Right lobe of liver (tissue), 6 donors: ENCODE measurements at regions not wholly inside any gene's neighbourhood (a gene's known extent, or its start where the extent isn't known, plus 50 kb on each side); places are given as distances from the start of the nearest gene placed in this dataset.

Experiments used
- ATAC-seq, 4 donors: fragments of 200-7000 bp; cut with Tn5 transposase; one replicate each; pipeline ENCODE4 v1.9.1; 2020; ENCODE audit warnings: mild to moderate bottlenecking in 4 of 4, moderate library complexity in 4 of 4
- DNase-seq, 3 donors: peaks; one replicate each; pipeline ENCODE4 v3.0.0-alpha.2; 2020
- H3K27ac ChIP-seq, 3 donors: fragments of 200-600 bp; one replicate each; pipeline ENCODE4 v1.8.0; 2022
- H3K27me3 ChIP-seq, 2 donors: fragments of 200-600 bp; one replicate each; pipeline ENCODE4 v1.8.0; 2022
- H3K36me3 ChIP-seq, 4 donors: fragments of 200-600 bp; sonication (generic) in 1 of 4; one replicate each; pipeline versions ENCODE4 v1.5.1 to v1.8.0; 2017 to 2022; ENCODE audit warnings: control low read depth in 1 of 4
- H3K4me1 ChIP-seq, 4 donors: fragments of 200-600 bp; sonication (generic) in 1 of 4; one replicate each; pipeline versions ENCODE4 v1.5.1 to v1.8.0; 2017 to 2022; ENCODE audit warnings: control low read depth in 1 of 4
- H3K4me3 ChIP-seq, 3 donors: fragments of 200-600 bp; one replicate each; pipeline ENCODE4 v1.8.0; 2022
- H3K9me3 ChIP-seq, 4 donors: fragments of 200-600 bp; sonication (generic) in 1 of 4; one replicate each; pipeline versions ENCODE4 v1.5.1 to v1.8.0; 2017 to 2022; ENCODE audit warnings: control low read depth in 1 of 4
- POLR2A ChIP-seq: fragments of 450-650 bp; IDR thresholded peaks from one replicate; pipeline ENCODE4 v1.6.1; 2017; ENCODE audit warnings: antibody characterized with exemption, mild to moderate bottlenecking
- WGBS: methylation state at CpG from one replicate; pipeline ENCODE4 v1.1.6; 2018; ENCODE audit warnings: low coverage, low lambda C conversion rate; ENCODE audit not compliant: insufficient coverage; ENCODE audit errors: missing lambda C conversion rate; 5-methylcytosine and 5-hydroxymethylcytosine counted together
- intact Hi-C, 2 donors: fragments of 100-400 bp; cut with DNase I; formaldehyde crosslinking; loops; one replicate each; pipeline versions ENCODE4 v1.11.2 to v1.14.1; 2022
- TF ChIP-seq, protein P1 (sequence below), 4 donors: fragments of 200-600 bp in 3 of 4; fragments of 450-650 bp in 1 of 4; IDR thresholded peaks; one replicate each; pipeline versions ENCODE4 v1.5.1 to v1.8.0; 2016 to 2022; ENCODE audit warnings: antibody characterized with exemption in 4 of 4, mild to moderate bottlenecking in 2 of 4
- donor health status: DM: no; HTN: yes; CAD: no.
- donor health status: DM: no; HTN: no; CAD: no.
- donor health status: DM: no; HTN: no; CAD: no.
- donor health status: DM: no; HTN: yes; CAD: no.
- donor health status: DM: no; HTN: yes; CAD: no.

DNA sequence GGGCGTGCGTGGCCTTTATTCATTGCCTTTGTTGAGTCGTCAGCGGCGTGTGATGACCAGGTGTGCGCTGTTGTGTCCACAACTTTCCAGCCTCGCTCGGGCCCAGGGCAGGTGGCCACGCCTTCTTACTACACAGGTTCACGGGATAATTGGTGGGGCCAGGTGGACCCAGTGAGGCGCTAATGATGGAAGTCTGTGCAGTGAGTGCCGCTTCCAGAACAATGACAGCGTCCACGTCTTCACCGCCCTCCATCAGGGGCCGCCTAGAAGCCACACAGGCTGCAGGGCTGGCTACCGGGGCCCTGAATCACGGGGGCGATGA, 1197.3 kb downstream of the BRD1 start:
- Histone ChIP-seq H3K27ac (no peak overlapping the region), H3K4me1 (peaks cover 0 to 6% (median 0%) of the 10 kb centered on the region in 4 donors), H3K9me3 (no peaks in the 10 kb centered on the region), H3K4me3 (no peak overlapping the region), H3K27me3 (no peaks in the 10 kb centered on the region), H3K36me3 (no peaks in the 10 kb centered on the region)
- ATAC-seq (no peak), DNase-seq (no peak)
- 20% methylated on average over 1 of the region's 19 CpGs for WGBS
- TF ChIP-seq, protein P1, sequence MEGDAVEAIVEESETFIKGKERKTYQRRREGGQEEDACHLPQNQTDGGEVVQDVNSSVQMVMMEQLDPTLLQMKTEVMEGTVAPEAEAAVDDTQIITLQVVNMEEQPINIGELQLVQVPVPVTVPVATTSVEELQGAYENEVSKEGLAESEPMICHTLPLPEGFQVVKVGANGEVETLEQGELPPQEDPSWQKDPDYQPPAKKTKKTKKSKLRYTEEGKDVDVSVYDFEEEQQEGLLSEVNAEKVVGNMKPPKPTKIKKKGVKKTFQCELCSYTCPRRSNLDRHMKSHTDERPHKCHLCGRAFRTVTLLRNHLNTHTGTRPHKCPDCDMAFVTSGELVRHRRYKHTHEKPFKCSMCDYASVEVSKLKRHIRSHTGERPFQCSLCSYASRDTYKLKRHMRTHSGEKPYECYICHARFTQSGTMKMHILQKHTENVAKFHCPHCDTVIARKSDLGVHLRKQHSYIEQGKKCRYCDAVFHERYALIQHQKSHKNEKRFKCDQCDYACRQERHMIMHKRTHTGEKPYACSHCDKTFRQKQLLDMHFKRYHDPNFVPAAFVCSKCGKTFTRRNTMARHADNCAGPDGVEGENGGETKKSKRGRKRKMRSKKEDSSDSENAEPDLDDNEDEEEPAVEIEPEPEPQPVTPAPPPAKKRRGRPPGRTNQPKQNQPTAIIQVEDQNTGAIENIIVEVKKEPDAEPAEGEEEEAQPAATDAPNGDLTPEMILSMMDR (IDR thresholded peaks at IDR 0.05), result no peak
- no peak for TF ChIP-seq POLR2A
- intact Hi-C loops, result no loop called here

GRCh38 chr22:48629631-48630432, 1197.8 kb downstream of the BRD1 start:
- H3K27me3 ChIP-seq, result no peaks in the 10 kb centered on the region
- H3K36me3 ChIP-seq, result no peaks in the 10 kb centered on the region
- no peaks in the 10 kb centered on the region for H3K9me3 ChIP-seq
- TF ChIP-seq, protein P1 (IDR thresholded peaks at IDR 0.05), result no peak
- H3K27ac ChIP-seq, result no peak overlapping the region
- no peak for DNase-seq
- 65% methylated on average over 3 of the region's 21 CpGs for WGBS
- H3K4me3 ChIP-seq, result no peak overlapping the region
- no peak for ATAC-seq
- peaks cover 0 to under 1% (median 0%) of the 10 kb centered on the region in 4 donors for H3K4me1 ChIP-seq
- intact Hi-C loops, result no loop called here

DNA sequence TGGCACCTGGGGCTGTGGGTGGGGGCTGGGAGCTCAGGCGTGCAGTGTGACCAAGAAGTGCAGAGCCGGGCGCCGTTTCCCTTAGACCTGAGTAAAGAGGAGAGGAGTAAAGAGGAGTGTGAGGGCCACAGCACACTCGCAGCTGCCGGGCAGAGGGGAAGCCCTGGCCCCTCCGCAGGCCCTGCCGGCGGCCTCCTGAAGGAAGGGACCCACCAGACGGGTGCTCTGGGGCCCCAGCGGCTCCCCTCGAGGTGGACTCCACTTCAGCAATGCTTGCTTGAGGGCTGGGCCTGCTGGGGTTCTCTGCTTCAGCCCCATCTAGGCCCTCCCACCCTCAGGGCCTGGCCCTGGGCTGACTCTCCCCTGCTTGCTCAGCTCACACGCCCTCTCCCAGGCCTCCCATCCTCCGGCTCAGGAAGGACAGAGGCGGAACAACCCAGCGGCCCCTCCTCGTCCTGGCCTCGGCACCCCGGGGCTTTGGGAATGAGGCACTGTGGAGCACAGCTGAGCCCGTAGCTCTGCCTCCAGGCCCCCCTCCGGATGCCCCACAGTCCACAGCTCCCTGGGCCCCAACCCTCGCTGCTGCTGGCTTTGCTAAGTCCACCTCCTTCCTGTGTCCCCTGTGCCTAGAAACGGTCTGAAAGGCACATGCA, 1198.7 kb downstream of the BRD1 start:
- 45% methylated on average over 4 of the region's 23 CpGs for WGBS
- no peaks in the 10 kb centered on the region for H3K36me3 ChIP-seq
- H3K4me3 ChIP-seq, result no peak overlapping the region
- H3K27me3 ChIP-seq, result no peaks in the 10 kb centered on the region
- peaks cover 0 to 3% (median 0%) of the 10 kb centered on the region in 4 donors for H3K4me1 ChIP-seq
- H3K9me3 ChIP-seq, result no peaks in the 10 kb centered on the region
- H3K27ac ChIP-seq, result no peak overlapping the region
- ATAC-seq (no peak), DNase-seq (no peak)
- intact Hi-C loops, result no loop called here
- TF ChIP-seq, protein P1 (IDR thresholded peaks at IDR 0.05), result no peak
- TF ChIP-seq POLR2A, result no peak

- intact Hi-C loops, result no loop called here
- no peak for ATAC-seq
- H3K27ac ChIP-seq, result no peak overlapping the region
- WGBS, result 85% methylated on average over 6 of the region's 12 CpGs
- no peaks in the 10 kb centered on the region for H3K27me3 ChIP-seq
- H3K36me3 ChIP-seq, result no peaks in the 10 kb centered on the region
- H3K9me3 ChIP-seq, result no peaks in the 10 kb centered on the region
- H3K4me1 ChIP-seq, result peaks cover 0 to 3% (median 0%) of the 10 kb centered on the region in 4 donors
- no peak for DNase-seq
- TF ChIP-seq, protein P1 (IDR thresholded peaks at IDR 0.05), result no peak
- TF ChIP-seq POLR2A, result no peak
- no peak overlapping the region for H3K4me3 ChIP-seq
Measured at GRCh38 chr22:48627966-48628365, 1199.7 kb downstream of the BRD1 start.
